K562 (cell line): ENCODE measurements at regions not wholly inside any gene's neighbourhood (a gene's known extent, or its start where the extent isn't known, plus 50 kb on each side); places are given as distances from the start of the nearest gene placed in this dataset.

Experiments
- ATAC-seq: fragments of 200-7000 bp; cut with Tn5 transposase; 3 replicates; pipeline ENCODE4 v1.9.1; 2020; ENCODE audit warnings: moderate library complexity
- BruUV-seq: library from RNA; stranded (reverse); fragments of 400-500 nt; replicated peaks from 2 replicates; lab custom pipeline; 2021; lab: Mats Ljungman, UMichigan
- CTCF ChIA-PET: fragments of 300-600 bp; formaldehyde crosslinking; extraction: SDS; loops from one replicate; lab custom pipeline; 2021; ENCODE audit warnings: low intra/inter-chr PET ratio; lab: Yijun Ruan, JAX
- POLR2A ChIA-PET: fragments of 300-600, 350-650 bp; sonication (Branson Sonifier 250); formaldehyde crosslinking; extraction: SDS; loops from one replicate; lab custom pipeline; 2021; ENCODE audit warnings: antibody characterized with exemption, inconsistent platforms; lab: Yijun Ruan, JAX
- DNase-seq, 4 experiments: peaks; one replicate each; pipeline versions ENCODE4 v3.0.0 to v3.0.0-alpha.2; 2011 to 2018; ENCODE audit warnings: low spot score in 3 of 4, mixed read lengths in 3 of 4; ENCODE audit errors: extremely low read depth in 1 of 4
- FAIRE-seq: peaks from 2 replicates; lab custom pipeline; 2011; peaks lifted over from hg19 to GRCh38; lab: Jason Lieb, UNC
- H2AFZ ChIP-seq: 2 replicates; pipeline ENCODE4 v1.6.0; 2011; ENCODE audit warnings: low read depth, low read length, control low read depth, inconsistent platforms
- H3K27ac ChIP-seq: fragments of 200-600 bp; 3 replicates; pipeline ENCODE4 v1.8.0; 2011; ENCODE audit warnings: low read depth, mild to moderate bottlenecking, control low read depth, inconsistent platforms, low read length, moderate library complexity, mixed read lengths; ENCODE audit errors: extremely low read depth
- H3K27me3 ChIP-seq, 2 experiments: fragments of 300-600 bp in 1 of 2; 2 replicates in 1 of 2; 3 replicates in 1 of 2; pipeline versions ENCODE4 v1.6.0 to v1.8.0; 2011; ENCODE audit warnings: inconsistent platforms in 2 of 2, low read length in 2 of 2, mild to moderate bottlenecking in 1 of 2, mixed read lengths in 1 of 2, moderate library complexity in 1 of 2; ENCODE audit not compliant: control insufficient read depth in 2 of 2, insufficient read depth in 2 of 2
- H3K36me3 ChIP-seq: fragments of 300-600 bp; 3 replicates; pipeline ENCODE4 v1.8.0; 2011; ENCODE audit warnings: mild to moderate bottlenecking, low read length, inconsistent platforms; ENCODE audit not compliant: control insufficient read depth, insufficient read depth
- H3K4me1 ChIP-seq, 2 experiments: fragments of 200-600 bp in 1 of 2; replicated peaks in 1 of 2; 2 replicates in 1 of 2; 3 replicates in 1 of 2; pipeline versions ENCODE4 v1.5.1 to v1.8.0; 2011; ENCODE audit warnings: inconsistent platforms in 2 of 2, low read length in 2 of 2, mild to moderate bottlenecking in 1 of 2, mixed read lengths in 1 of 2, moderate library complexity in 1 of 2; ENCODE audit not compliant: control insufficient read depth in 2 of 2, insufficient read depth in 2 of 2
- H3K4me2 ChIP-seq: 2 replicates; pipeline ENCODE4 v1.6.1; 2011; ENCODE audit warnings: low read length, control low read depth, inconsistent platforms, mixed read lengths; ENCODE audit not compliant: insufficient read depth
- H3K4me3 ChIP-seq: fragments of 200-600 bp; sonication (generic), shearing (Covaris generic); 2 replicates; pipeline ENCODE4 v1.5.1; 2016; ENCODE audit warnings: control low read depth, inconsistent platforms
- H3K79me2 ChIP-seq: fragments of 200-600 bp; 3 replicates; pipeline ENCODE4 v1.8.0; 2011; ENCODE audit warnings: low read length, inconsistent platforms; ENCODE audit not compliant: control insufficient read depth, insufficient read depth
- H3K9ac ChIP-seq, 2 experiments: 2 replicates each; pipeline versions ENCODE4 v1.6.0 to v1.6.1; 2011; ENCODE audit warnings: low read depth in 2 of 2, low read length in 2 of 2, control low read depth in 1 of 2, inconsistent platforms in 1 of 2, mild to moderate bottlenecking in 1 of 2, mixed read lengths in 1 of 2; ENCODE audit not compliant: insufficient read depth in 1 of 2
- H3K9me1 ChIP-seq: one replicate; pipeline ENCODE4 v1.6.0; 2011; ENCODE audit warnings: inconsistent platforms, mild to moderate bottlenecking, low read length, moderate library complexity; ENCODE audit not compliant: control insufficient read depth, insufficient read depth
- H3K9me3 ChIP-seq: replicated peaks from 2 replicates; pipeline ENCODE4 v1.5.1; 2011; ENCODE audit warnings: low read depth, low read length, inconsistent platforms; ENCODE audit not compliant: control insufficient read depth, insufficient read depth
- H4K20me1 ChIP-seq: replicated peaks from 2 replicates; pipeline ENCODE4 v1.6.1; 2011; ENCODE audit warnings: low read length, inconsistent platforms, mixed read lengths; ENCODE audit not compliant: control insufficient read depth, insufficient read depth
- CEBPB ChIP-seq: fragments of 450-650 bp; IDR thresholded peaks from 2 replicates; pipeline ENCODE4 v1.6.1; 2016; ENCODE audit warnings: missing genetic modification characterization, missing compliant biosample characterization
- CEBPG ChIP-seq, 3 experiments: fragments of 200-800 bp in 1 of 3; sonication (Bioruptor generic) in 1 of 3; sonication (generic) in 1 of 3; formaldehyde crosslinking in 1 of 3; IDR thresholded peaks in 2 of 3; conservative IDR thresholded peaks in 1 of 3; 2 replicates each; pipeline versions ENCODE4 v1.6.1 to v1.8.0; 2016 to 2022; ENCODE audit warnings: missing compliant biosample characterization in 2 of 3, missing genetic modification characterization in 2 of 3, mild to moderate bottlenecking in 1 of 3, missing genetic modification reagents in 1 of 3
- CREM ChIP-seq: IDR thresholded peaks from 2 replicates; pipeline ENCODE4 v1.6.1; 2014; ENCODE audit warnings: antibody characterized with exemption, low read depth
- NCOR1 ChIP-seq: fragments of 450-650 bp; IDR thresholded peaks from 2 replicates; pipeline ENCODE4 v1.6.1; 2016; ENCODE audit warnings: mild to moderate bottlenecking, moderate library complexity
- ZNF12 ChIP-seq: sonication (generic); formaldehyde crosslinking; IDR thresholded peaks from 2 replicates; pipeline ENCODE4 v1.4.0; 2020; ENCODE audit warnings: mild to moderate bottlenecking, missing genetic modification reagents
- WGBS: fragments of 100-300 bp; shearing (Covaris generic); methylation state at CpG from one replicate; pipeline ENCODE4 v1.1.6; 2016; ENCODE audit warnings: low coverage, mixed read lengths; ENCODE audit not compliant: insufficient coverage; ENCODE audit errors: missing lambda C conversion rate; 5-methylcytosine and 5-hydroxymethylcytosine counted together
- in situ Hi-C: fragments of 300-500 bp; cut with MboI; formaldehyde crosslinking; loops from 4 replicates; pipeline ENCODE4 v1.15.0; 2018; ENCODE audit warnings: inconsistent platforms, mixed read lengths
- intact Hi-C: fragments of 100-400 bp; cut with micrococcal nuclease; formaldehyde crosslinking; loops from 2 replicates; pipeline ENCODE4 v1.14.2; 2022
- TF ChIP-seq, protein P1 (sequence below): fragments of 250-450 bp; sonication (Bioruptor Pico); IDR thresholded peaks from 2 replicates; pipeline ENCODE4 v1.9.0; 2021; ENCODE audit warnings: mild to moderate bottlenecking, inconsistent platforms
- TF ChIP-seq, protein P2 (sequence below): fragments of 250-450 bp; sonication (Bioruptor Pico); IDR thresholded peaks from 2 replicates; pipeline ENCODE4 v1.4.0; 2020; ENCODE audit warnings: mild to moderate bottlenecking, moderate library complexity, borderline replicate concordance
- TF ChIP-seq, protein P3 (sequence below): sonication (generic); formaldehyde crosslinking; IDR thresholded peaks from 2 replicates; pipeline ENCODE4 v1.8.1; 2023; ENCODE audit warnings: mild to moderate bottlenecking, missing genetic modification reagents
- TF ChIP-seq, protein P4 (sequence below): fragments of 250-450 bp; sonication (Bioruptor Pico); IDR thresholded peaks from 2 replicates; pipeline ENCODE4 v1.4.0; 2020

DNA sequence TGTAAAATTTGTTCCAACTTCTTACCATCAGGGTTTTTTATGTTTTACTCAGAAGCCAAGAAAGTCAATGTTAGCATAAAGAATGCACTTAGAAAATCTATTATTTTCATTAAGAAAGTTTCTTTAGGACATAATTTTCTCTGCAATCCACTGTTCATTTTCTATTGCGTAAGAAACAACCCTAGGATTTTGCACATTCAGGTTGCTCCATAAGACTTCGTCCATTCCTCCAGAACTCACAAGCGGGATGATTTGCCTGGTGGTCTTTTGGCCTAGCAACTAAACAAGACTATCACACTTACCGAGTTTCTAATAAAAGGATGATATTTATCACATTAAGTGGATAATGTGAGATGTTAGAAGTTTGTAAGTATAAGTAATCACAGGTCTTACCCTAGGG, 376.3 kb upstream of the INTU start:
- TF ChIP-seq, protein P1, sequence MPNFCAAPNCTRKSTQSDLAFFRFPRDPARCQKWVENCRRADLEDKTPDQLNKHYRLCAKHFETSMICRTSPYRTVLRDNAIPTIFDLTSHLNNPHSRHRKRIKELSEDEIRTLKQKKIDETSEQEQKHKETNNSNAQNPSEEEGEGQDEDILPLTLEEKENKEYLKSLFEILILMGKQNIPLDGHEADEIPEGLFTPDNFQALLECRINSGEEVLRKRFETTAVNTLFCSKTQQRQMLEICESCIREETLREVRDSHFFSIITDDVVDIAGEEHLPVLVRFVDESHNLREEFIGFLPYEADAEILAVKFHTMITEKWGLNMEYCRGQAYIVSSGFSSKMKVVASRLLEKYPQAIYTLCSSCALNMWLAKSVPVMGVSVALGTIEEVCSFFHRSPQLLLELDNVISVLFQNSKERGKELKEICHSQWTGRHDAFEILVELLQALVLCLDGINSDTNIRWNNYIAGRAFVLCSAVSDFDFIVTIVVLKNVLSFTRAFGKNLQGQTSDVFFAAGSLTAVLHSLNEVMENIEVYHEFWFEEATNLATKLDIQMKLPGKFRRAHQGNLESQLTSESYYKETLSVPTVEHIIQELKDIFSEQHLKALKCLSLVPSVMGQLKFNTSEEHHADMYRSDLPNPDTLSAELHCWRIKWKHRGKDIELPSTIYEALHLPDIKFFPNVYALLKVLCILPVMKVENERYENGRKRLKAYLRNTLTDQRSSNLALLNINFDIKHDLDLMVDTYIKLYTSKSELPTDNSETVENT = no peak
- TF ChIP-seq, protein P2, sequence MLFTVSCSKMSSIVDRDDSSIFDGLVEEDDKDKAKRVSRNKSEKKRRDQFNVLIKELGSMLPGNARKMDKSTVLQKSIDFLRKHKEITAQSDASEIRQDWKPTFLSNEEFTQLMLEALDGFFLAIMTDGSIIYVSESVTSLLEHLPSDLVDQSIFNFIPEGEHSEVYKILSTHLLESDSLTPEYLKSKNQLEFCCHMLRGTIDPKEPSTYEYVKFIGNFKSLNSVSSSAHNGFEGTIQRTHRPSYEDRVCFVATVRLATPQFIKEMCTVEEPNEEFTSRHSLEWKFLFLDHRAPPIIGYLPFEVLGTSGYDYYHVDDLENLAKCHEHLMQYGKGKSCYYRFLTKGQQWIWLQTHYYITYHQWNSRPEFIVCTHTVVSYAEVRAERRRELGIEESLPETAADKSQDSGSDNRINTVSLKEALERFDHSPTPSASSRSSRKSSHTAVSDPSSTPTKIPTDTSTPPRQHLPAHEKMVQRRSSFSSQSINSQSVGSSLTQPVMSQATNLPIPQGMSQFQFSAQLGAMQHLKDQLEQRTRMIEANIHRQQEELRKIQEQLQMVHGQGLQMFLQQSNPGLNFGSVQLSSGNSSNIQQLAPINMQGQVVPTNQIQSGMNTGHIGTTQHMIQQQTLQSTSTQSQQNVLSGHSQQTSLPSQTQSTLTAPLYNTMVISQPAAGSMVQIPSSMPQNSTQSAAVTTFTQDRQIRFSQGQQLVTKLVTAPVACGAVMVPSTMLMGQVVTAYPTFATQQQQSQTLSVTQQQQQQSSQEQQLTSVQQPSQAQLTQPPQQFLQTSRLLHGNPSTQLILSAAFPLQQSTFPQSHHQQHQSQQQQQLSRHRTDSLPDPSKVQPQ = no peak
- TF ChIP-seq CEBPB (0 out of 2 replicates have a peak, but pooled peaks have one; percentile 40), NCOR1 (no peak), CREM (no peak), CEBPG (CRISPR knock-in tag; IDR thresholded peaks at IDR 0.05) (no peak), CEBPG (tag; conservative IDR thresholded peaks at IDR 0.05 in 1 of 2, IDR thresholded peaks at IDR 0.05 in 1 of 2) (peak in 1 of 2 experiments; percentile 31; a peak in 1 of 4 replicates), ZNF12 (CRISPR knock-in tag) (no peak)
- TF ChIP-seq, protein P3, sequence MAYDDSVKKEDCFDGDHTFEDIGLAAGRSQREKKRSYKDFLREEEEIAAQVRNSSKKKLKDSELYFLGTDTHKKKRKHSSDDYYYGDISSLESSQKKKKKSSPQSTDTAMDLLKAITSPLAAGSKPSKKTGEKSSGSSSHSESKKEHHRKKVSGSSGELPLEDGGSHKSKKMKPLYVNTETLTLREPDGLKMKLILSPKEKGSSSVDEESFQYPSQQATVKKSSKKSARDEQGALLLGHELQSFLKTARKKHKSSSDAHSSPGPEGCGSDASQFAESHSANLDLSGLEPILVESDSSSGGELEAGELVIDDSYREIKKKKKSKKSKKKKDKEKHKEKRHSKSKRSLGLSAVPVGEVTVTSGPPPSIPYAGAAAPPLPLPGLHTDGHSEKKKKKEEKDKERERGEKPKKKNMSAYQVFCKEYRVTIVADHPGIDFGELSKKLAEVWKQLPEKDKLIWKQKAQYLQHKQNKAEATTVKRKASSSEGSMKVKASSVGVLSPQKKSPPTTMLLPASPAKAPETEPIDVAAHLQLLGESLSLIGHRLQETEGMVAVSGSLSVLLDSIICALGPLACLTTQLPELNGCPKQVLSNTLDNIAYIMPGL (CRISPR knock-in tag) = no peak
- TF ChIP-seq, protein P4, sequence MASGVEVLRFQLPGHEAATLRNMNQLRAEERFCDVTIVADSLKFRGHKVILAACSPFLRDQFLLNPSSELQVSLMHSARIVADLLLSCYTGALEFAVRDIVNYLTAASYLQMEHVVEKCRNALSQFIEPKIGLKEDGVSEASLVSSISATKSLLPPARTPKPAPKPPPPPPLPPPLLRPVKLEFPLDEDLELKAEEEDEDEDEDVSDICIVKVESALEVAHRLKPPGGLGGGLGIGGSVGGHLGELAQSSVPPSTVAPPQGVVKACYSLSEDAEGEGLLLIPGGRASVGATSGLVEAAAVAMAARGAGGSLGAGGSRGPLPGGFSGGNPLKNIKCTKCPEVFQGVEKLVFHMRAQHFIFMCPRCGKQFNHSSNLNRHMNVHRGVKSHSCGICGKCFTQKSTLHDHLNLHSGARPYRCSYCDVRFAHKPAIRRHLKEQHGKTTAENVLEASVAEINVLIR (CRISPR knock-in tag) = no peak
- H3K27ac ChIP-seq = no peak overlapping the region
- H3K9me3 ChIP-seq = no peaks in the 10 kb centered on the region
- H3K9me1 ChIP-seq = no peaks in the 10 kb centered on the region
- ChIA-PET CTCF (no interaction called here), POLR2A (no interaction called here)
- H3K27me3 ChIP-seq = no peaks in the 10 kb centered on the region
- FAIRE-seq (no peak), ATAC-seq (no peak), DNase-seq (no peak)
- no peaks in the 10 kb centered on the region for H4K20me1 ChIP-seq
- H3K79me2 ChIP-seq = no peaks in the 10 kb centered on the region
- no peaks in the 10 kb centered on the region for H3K36me3 ChIP-seq
- BruUV-seq = no TSS peak
- WGBS = 3% methylated on average over 4 of the region's 4 CpGs
- H3K4me1 ChIP-seq = no peaks in the 10 kb centered on the region; a peak in 1 of 5 replicates
- no peak overlapping the region for H3K4me3 ChIP-seq
- no peak overlapping the region for H2AFZ ChIP-seq
- H3K4me2 ChIP-seq = no peak overlapping the region
- H3K9ac ChIP-seq = no peak overlapping the region
- in situ Hi-C loops (no loop called here), intact Hi-C loops (no loop called here)
